ENCODE measurements at regions not wholly inside any gene's neighbourhood (a gene's known extent, or its start where the extent isn't known, plus 50 kb on each side); places are given as distances from the start of the nearest gene placed in this dataset.

GRCh38 chr16:74199842-74200124 lies 96.8 kb upstream of the PSMD7 start:
- Histone ChIP-seq H3K4me3 (no peak overlapping the region), H3K36me3 (no peaks in the 10 kb centered on the region), H3K9me3 (no peaks in the 10 kb centered on the region), H3K4me1 (peaks cover 0 to 5% (median 0%) of the 10 kb centered on the region in 4 donors), H3K27ac (replicated peaks in 1 of 4) (no peak overlapping the region), H3K27me3 (no peaks in the 10 kb centered on the region)
- no peak for TF ChIP-seq EP300 (IDR thresholded peaks at IDR 0.05)
- no peak for TF ChIP-seq POLR2AphosphoS5 (IDR thresholded peaks at IDR 0.05)
- TF ChIP-seq, protein P1, sequence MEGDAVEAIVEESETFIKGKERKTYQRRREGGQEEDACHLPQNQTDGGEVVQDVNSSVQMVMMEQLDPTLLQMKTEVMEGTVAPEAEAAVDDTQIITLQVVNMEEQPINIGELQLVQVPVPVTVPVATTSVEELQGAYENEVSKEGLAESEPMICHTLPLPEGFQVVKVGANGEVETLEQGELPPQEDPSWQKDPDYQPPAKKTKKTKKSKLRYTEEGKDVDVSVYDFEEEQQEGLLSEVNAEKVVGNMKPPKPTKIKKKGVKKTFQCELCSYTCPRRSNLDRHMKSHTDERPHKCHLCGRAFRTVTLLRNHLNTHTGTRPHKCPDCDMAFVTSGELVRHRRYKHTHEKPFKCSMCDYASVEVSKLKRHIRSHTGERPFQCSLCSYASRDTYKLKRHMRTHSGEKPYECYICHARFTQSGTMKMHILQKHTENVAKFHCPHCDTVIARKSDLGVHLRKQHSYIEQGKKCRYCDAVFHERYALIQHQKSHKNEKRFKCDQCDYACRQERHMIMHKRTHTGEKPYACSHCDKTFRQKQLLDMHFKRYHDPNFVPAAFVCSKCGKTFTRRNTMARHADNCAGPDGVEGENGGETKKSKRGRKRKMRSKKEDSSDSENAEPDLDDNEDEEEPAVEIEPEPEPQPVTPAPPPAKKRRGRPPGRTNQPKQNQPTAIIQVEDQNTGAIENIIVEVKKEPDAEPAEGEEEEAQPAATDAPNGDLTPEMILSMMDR (IDR thresholded peaks at IDR 0.05): no peak
- TF ChIP-seq POLR2A (IDR thresholded peaks at IDR 0.05; ENCODE audit: low read depth): no peak
- DNase-seq (ENCODE audit: extremely low spot score): peak; percentile 19
- intact Hi-C loops (cut with DNase I): no loop called here
- WGBS: 84% methylated on average over 3 of the region's 3 CpGs

DNA sequence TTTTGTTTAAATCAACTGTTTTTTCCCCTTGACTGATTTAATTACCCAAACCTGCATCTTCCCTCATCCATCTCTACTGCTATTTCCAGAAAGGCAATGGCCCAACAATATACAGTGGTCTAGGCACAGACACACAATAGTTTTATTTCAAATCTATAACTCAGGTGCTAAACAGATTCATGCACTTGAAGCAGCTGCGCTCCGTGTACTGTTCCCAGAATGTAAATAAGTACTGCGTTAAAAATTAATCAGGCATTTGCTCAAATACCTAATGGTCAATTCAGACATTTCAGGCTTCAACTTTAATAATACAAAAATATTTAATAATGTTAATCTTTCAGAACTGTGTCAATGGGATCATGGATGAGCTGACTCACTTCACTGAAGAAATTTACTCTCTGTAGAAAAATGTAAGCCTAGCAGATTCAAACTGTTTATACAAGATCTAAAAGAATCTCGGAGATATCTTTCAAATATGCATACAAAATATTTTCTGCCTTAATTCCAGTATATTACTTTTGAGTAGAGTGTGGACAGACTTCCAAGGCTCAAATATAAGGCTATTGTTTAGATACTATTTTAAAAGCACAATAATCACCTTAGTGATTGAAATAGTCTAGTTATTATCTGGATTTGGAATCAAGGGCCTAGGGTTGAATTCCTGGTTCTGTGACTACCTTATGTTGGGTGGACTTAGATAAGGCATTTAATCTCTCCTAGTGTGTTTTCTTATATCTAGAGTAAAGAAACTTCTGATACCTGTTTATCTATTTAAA lies 97.4 kb upstream of the PSMD7 start:
- WGBS: 64% methylated on average over 4 of the region's 4 CpGs
- Histone ChIP-seq H3K36me3 (no peaks in the 10 kb centered on the region), H3K4me1 (peaks cover 0 to 5% (median 0%) of the 10 kb centered on the region in 4 donors), H3K27ac (replicated peaks in 1 of 4) (no peak overlapping the region), H3K9me3 (no peaks in the 10 kb centered on the region), H3K27me3 (no peaks in the 10 kb centered on the region), H3K4me3 (no peak overlapping the region)
- intact Hi-C loops (cut with DNase I): no loop called here
- peak; percentile 0 for DNase-seq (ENCODE audit: extremely low spot score)
- TF ChIP-seq EP300 (IDR thresholded peaks at IDR 0.05) (no peak), POLR2AphosphoS5 (IDR thresholded peaks at IDR 0.05) (no peak), POLR2A (IDR thresholded peaks at IDR 0.05; ENCODE audit: low read depth) (no peak)
- TF ChIP-seq, protein P1 (IDR thresholded peaks at IDR 0.05): no peak

DNA sequence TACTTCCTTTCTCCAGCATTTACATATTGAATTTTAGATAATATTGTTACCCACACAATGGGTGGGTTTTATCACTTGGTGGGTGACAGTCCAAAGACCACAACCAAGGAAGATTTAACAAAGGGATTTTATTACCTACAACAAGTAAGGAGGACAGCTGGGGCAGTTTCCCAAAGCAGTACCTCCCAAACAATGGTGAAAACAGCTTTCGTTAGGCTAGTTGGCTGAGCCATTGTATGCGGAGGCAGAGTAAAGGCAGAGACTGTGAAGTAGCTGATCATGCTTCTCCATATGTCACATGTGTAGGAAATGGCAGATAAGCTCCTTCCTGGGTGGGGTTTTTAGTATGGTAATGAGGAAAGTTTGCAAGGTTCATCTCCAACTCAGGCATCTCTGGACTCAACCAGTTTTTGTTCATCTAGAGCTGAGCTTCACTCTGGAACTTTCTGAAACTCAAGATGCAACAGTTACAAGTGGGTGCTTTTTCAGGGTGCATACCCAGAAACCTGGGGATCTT lies 104.3 kb upstream of the PSMD7 start:
- peak; percentile 80 for DNase-seq (ENCODE audit: extremely low spot score)
- H3K4me3 ChIP-seq: no peak overlapping the region
- intact Hi-C loops (cut with DNase I): no loop called here
- H3K36me3 ChIP-seq: no peaks in the 10 kb centered on the region
- H3K4me1 ChIP-seq: no peaks in the 10 kb centered on the region
- no peaks in the 10 kb centered on the region for H3K27me3 ChIP-seq
- no peaks in the 10 kb centered on the region for H3K9me3 ChIP-seq
- 88% methylated on average over 2 of the region's 2 CpGs for WGBS
- TF ChIP-seq EP300 (IDR thresholded peaks at IDR 0.05) (no peak), POLR2A (IDR thresholded peaks at IDR 0.05; ENCODE audit: low read depth) (no peak), POLR2AphosphoS5 (IDR thresholded peaks at IDR 0.05) (no peak)
- TF ChIP-seq, protein P1 (IDR thresholded peaks at IDR 0.05): no peak
- H3K27ac ChIP-seq (replicated peaks in 1 of 4): no peak overlapping the region

DNA sequence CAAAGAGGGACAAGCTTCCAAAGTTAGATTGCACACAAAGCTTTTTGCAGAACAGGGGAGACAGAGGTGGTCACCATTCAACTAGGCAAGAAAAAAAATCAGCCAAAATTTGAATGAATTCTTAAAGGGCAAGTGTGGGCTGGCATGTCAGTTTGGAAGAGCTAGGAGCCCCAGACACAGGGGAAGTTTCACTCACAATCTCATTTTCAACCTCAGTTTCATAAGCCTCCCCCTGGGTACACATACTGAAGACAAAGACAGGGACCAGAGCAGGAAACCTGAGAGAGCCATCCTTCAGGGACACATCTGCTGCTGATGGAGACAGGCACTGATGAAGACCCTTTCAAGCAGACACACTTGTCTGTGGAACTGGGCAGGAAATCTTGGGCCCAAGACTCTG lies 106.3 kb upstream of the PSMD7 start:
- no peak overlapping the region for H3K4me3 ChIP-seq
- no peaks in the 10 kb centered on the region for H3K9me3 ChIP-seq

More for the DNA sequence above, 106.3 kb upstream of the PSMD7 start:
- H3K4me1 ChIP-seq: no peaks in the 10 kb centered on the region
- peak; percentile 39 for DNase-seq (ENCODE audit: extremely low spot score)
- H3K27ac ChIP-seq (replicated peaks in 1 of 4): no peak overlapping the region
- intact Hi-C loops (cut with DNase I): no loop called here
- no peaks in the 10 kb centered on the region for H3K27me3 ChIP-seq
- no peak for TF ChIP-seq POLR2A (IDR thresholded peaks at IDR 0.05; ENCODE audit: low read depth)
- TF ChIP-seq POLR2AphosphoS5 (IDR thresholded peaks at IDR 0.05): no peak
- TF ChIP-seq, protein P1 (IDR thresholded peaks at IDR 0.05): no peak
- no peak for TF ChIP-seq EP300 (IDR thresholded peaks at IDR 0.05)
- H3K36me3 ChIP-seq: no peaks in the 10 kb centered on the region
